ENCODE measurements at regions not wholly inside any gene's neighbourhood (a gene's known extent, or its start where the extent isn't known, plus 50 kb on each side); places are given as distances from the start of the nearest gene placed in this dataset.

GRCh38 chr16:86222965-86223551 is 287.3 kb upstream of the FOXF1 start:
- H3K4me3 ChIP-seq (ENCODE audit: low read length) = no peak overlapping the region

DNA sequence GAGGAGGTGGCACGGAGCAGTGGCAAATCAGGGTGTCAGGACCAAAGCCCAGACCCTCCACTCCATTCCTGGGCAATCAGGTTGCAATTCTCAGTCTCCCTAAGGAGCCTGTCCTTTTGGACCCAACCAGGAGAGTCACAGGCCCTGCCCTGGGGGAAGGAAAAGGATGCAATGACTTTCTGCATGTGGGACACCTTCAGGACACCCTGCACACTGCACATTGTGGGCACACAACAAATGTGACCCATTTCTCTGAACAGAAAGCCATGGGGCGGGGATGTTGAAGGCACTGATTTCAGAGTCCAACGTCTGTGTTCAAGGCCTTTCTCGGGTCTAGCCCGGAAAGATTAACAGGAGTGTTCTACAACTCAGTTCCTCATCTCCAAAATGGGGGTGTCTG is 286.2 kb upstream of the FOXF1 start:
- H3K4me3 ChIP-seq (ENCODE audit: low read length) = no peak overlapping the region
- no peaks in the 10 kb centered on the region for H3K36me3 ChIP-seq (ENCODE audit: control insufficient read depth, low read depth, low read length)
- no peaks in the 10 kb centered on the region for H3K9me3 ChIP-seq (ENCODE audit: control insufficient read depth, low read depth, low read length)
- no peak overlapping the region for H3K27ac ChIP-seq (ENCODE audit: low read length)
- no peaks in the 10 kb centered on the region for H3K4me1 ChIP-seq (ENCODE audit: control insufficient read depth, low read depth, low read length)
- no peak overlapping the region for H3K9ac ChIP-seq (ENCODE audit: low read length)
- H3K27me3 ChIP-seq (ENCODE audit: control insufficient read depth, insufficient read depth, low read length) = no peaks in the 10 kb centered on the region

More at GRCh38 chr16:86222965-86223551, 287.3 kb upstream of the FOXF1 start:
- H3K36me3 ChIP-seq (ENCODE audit: control insufficient read depth, low read depth, low read length) = no peaks in the 10 kb centered on the region
- H3K9me3 ChIP-seq (ENCODE audit: control insufficient read depth, low read depth, low read length) = no peaks in the 10 kb centered on the region
- H3K9ac ChIP-seq (ENCODE audit: low read length) = no peak overlapping the region
- H3K27ac ChIP-seq (ENCODE audit: low read length) = no peak overlapping the region
- H3K27me3 ChIP-seq (ENCODE audit: control insufficient read depth, insufficient read depth, low read length) = no peaks in the 10 kb centered on the region
- H3K4me1 ChIP-seq (ENCODE audit: control insufficient read depth, low read depth, low read length) = no peaks in the 10 kb centered on the region

DNA sequence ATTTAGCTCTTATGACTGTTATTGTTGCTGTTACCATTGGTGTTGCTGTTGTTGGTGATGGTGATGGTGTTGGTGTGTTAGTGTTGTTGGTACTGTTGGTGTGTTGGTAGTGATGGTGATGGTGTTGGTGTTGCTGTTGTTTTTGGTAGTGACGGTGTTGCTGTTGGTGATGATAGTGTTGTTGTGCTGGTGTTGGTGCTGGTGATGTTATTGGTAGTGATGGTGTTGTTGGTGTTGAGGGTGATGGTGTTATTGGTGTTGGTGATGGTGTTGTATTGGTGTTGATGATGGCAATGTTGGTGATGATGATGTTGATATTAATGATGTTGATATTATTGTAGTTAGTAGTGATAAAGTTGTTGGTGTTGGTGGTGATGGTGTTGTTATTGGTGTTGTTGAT is 285.7 kb upstream of the FOXF1 start:
- Histone ChIP-seq H3K4me1 (ENCODE audit: control insufficient read depth, low read depth, low read length) (no peaks in the 10 kb centered on the region), H3K9ac (ENCODE audit: low read length) (no peak overlapping the region), H3K36me3 (ENCODE audit: control insufficient read depth, low read depth, low read length) (no peaks in the 10 kb centered on the region), H3K9me3 (ENCODE audit: control insufficient read depth, low read depth, low read length) (no peaks in the 10 kb centered on the region), H3K27me3 (ENCODE audit: control insufficient read depth, insufficient read depth, low read length) (no peaks in the 10 kb centered on the region), H3K4me3 (ENCODE audit: low read length) (no peak overlapping the region), H3K27ac (ENCODE audit: low read length) (no peak overlapping the region)

DNA sequence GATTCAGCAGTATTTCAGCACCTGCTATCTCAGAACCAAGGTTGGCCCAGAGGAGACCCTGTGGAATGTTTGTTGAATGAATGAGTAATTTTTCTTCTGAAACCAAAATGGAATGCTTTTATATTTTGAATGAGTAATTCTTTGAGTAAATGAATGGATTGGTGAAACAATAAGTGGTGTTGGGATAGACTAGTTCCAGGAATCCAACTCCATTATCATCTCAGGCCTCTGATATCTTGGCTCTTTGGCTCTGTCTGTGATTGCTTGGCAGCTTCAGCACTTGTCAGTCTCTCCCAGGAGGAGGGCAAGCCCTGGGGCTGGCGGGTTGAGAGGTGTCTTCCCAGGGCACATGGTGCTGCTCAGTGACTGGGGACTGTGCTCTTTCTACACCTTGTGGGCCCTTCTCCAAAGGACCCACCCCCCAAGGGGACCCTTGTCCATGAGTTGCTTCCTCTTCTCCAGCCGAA is 284.4 kb upstream of the FOXF1 start:
- Histone ChIP-seq H3K9me3 (ENCODE audit: control insufficient read depth, low read depth, low read length) (no peaks in the 10 kb centered on the region), H3K27ac (ENCODE audit: low read length) (no peak overlapping the region), H3K4me3 (ENCODE audit: low read length) (no peak overlapping the region), H3K9ac (ENCODE audit: low read length) (no peak overlapping the region), H3K36me3 (ENCODE audit: control insufficient read depth, low read depth, low read length) (no peaks in the 10 kb centered on the region), H3K27me3 (ENCODE audit: control insufficient read depth, insufficient read depth, low read length) (no peaks in the 10 kb centered on the region), H3K4me1 (ENCODE audit: control insufficient read depth, low read depth, low read length) (no peaks in the 10 kb centered on the region)

DNA sequence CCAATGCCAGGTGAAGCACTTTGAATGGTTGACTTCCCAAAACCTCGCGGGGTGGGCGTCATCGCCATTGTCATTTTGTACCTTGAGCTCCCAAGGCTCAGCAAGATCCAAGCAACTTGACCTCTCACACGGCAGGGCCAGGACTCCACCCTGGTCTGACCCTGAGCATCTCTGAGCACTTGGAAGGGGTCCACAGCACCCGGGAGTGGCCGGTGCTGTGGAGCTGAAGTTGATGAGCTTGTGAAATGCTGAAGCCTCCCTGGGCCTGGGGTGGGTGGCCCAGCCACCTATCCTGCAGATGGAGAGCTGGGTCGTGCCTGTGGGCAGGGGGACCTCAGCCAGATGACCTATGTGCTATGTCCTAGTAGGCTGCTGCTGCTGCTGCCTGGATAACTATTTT is 283.3 kb upstream of the FOXF1 start:
- Histone ChIP-seq H3K27me3 (ENCODE audit: control insufficient read depth, insufficient read depth, low read length) (no peaks in the 10 kb centered on the region), H3K4me1 (ENCODE audit: control insufficient read depth, low read depth, low read length) (no peaks in the 10 kb centered on the region), H3K27ac (ENCODE audit: low read length) (no peak overlapping the region), H3K9ac (ENCODE audit: low read length) (no peak overlapping the region), H3K36me3 (ENCODE audit: control insufficient read depth, low read depth, low read length) (no peaks in the 10 kb centered on the region), H3K4me3 (ENCODE audit: low read length) (no peak overlapping the region), H3K9me3 (ENCODE audit: control insufficient read depth, low read depth, low read length) (no peaks in the 10 kb centered on the region)

GRCh38 chr16:86227801-86228200 is 282.5 kb upstream of the FOXF1 start:
- H3K4me3 ChIP-seq (ENCODE audit: low read length) = no peak overlapping the region
- H3K9me3 ChIP-seq (ENCODE audit: control insufficient read depth, low read depth, low read length) = no peaks in the 10 kb centered on the region
- H3K27me3 ChIP-seq (ENCODE audit: control insufficient read depth, insufficient read depth, low read length) = no peaks in the 10 kb centered on the region
- H3K36me3 ChIP-seq (ENCODE audit: control insufficient read depth, low read depth, low read length) = no peaks in the 10 kb centered on the region
- H3K4me1 ChIP-seq (ENCODE audit: control insufficient read depth, low read depth, low read length) = no peaks in the 10 kb centered on the region
- no peak overlapping the region for H3K27ac ChIP-seq (ENCODE audit: low read length)
- H3K9ac ChIP-seq (ENCODE audit: low read length) = no peak overlapping the region

DNA sequence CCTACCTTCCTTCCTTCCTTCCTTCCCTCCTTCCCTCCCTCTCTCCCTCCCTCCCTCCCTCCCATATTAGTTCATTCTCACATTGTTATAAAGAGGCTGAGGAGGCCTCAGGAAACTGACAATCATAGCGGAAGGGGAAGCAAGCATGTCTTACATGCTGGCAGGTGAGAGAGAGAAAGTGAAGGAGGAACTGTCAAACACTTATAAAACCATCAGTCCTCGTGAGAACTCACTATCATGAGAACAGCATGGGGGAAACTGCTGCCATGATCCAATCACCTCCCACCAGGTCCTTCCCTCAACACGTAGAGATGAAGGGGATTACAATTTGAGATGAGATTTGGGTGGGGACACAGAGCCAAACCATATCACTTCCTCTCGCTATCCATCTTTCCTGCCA is 281.6 kb upstream of the FOXF1 start:
- Histone ChIP-seq H3K4me3 (ENCODE audit: low read length) (no peak overlapping the region), H3K9me3 (ENCODE audit: control insufficient read depth, low read depth, low read length) (no peaks in the 10 kb centered on the region), H3K4me1 (ENCODE audit: control insufficient read depth, low read depth, low read length) (no peaks in the 10 kb centered on the region), H3K36me3 (ENCODE audit: control insufficient read depth, low read depth, low read length) (no peaks in the 10 kb centered on the region), H3K27me3 (ENCODE audit: control insufficient read depth, insufficient read depth, low read length) (no peaks in the 10 kb centered on the region), H3K9ac (ENCODE audit: low read length) (no peak overlapping the region), H3K27ac (ENCODE audit: low read length) (no peak overlapping the region)

DNA sequence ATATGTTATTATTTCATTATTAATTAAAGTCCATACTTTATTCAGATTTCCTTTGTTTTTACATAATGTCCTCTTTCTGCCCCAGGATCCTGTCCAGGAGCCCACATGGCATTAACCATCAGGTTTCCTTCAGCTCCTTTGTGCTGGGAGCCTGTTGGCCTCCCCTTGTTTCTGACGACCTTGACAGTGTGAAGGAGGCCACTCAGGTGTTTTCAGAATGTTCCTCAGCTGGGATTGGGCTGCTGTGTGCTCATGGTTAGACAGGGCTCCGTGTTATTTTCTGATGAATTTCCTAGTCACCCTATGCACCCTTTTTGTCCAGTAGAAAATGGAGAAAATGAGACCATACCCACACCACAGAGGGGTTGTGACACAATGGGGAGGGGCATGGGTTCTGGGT is 281.0 kb upstream of the FOXF1 start:
- no peaks in the 10 kb centered on the region for H3K27me3 ChIP-seq (ENCODE audit: control insufficient read depth, insufficient read depth, low read length)
- H3K4me1 ChIP-seq (ENCODE audit: control insufficient read depth, low read depth, low read length) = no peaks in the 10 kb centered on the region
- H3K4me3 ChIP-seq (ENCODE audit: low read length) = no peak overlapping the region
- no peak overlapping the region for H3K9ac ChIP-seq (ENCODE audit: low read length)
- H3K9me3 ChIP-seq (ENCODE audit: control insufficient read depth, low read depth, low read length) = no peaks in the 10 kb centered on the region
- no peak overlapping the region for H3K27ac ChIP-seq (ENCODE audit: low read length)
- no peaks in the 10 kb centered on the region for H3K36me3 ChIP-seq (ENCODE audit: control insufficient read depth, low read depth, low read length)

- no peaks in the 10 kb centered on the region for H3K36me3 ChIP-seq (ENCODE audit: control insufficient read depth, low read depth, low read length)
- H3K9ac ChIP-seq (ENCODE audit: low read length) = no peak overlapping the region
- no peak overlapping the region for H3K4me3 ChIP-seq (ENCODE audit: low read length)
- no peaks in the 10 kb centered on the region for H3K4me1 ChIP-seq (ENCODE audit: control insufficient read depth, low read depth, low read length)
- no peak overlapping the region for H3K27ac ChIP-seq (ENCODE audit: low read length)
- H3K27me3 ChIP-seq (ENCODE audit: control insufficient read depth, insufficient read depth, low read length) = no peaks in the 10 kb centered on the region
- no peaks in the 10 kb centered on the region for H3K9me3 ChIP-seq (ENCODE audit: control insufficient read depth, low read depth, low read length)
Observed at GRCh38 chr16:86229866-86230656, 280.3 kb upstream of the FOXF1 start.

GRCh38 chr16:86231321-86231995 is 278.9 kb upstream of the FOXF1 start:
- Histone ChIP-seq H3K27me3 (ENCODE audit: control insufficient read depth, insufficient read depth, low read length) (no peaks in the 10 kb centered on the region), H3K36me3 (ENCODE audit: control insufficient read depth, low read depth, low read length) (no peaks in the 10 kb centered on the region)

DNA sequence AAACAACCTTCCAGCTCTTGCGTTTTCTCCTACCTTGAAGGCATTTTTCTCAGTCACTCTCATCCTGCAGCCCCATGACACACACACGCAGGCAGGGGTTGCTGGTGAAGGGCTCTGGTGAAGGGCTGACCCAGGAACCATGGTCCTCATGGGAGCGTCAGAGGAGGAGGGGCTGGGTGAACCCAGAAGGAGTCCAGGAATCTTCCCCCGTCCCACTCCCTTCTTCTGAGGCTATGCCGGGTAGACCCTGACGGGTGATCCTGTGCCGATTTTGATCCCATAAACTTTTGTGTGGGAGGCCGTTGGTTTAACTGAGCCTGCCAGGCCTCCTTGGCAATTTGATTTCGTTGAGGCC is 278.4 kb upstream of the FOXF1 start:
- Histone ChIP-seq H3K9ac (ENCODE audit: low read length) (no peak overlapping the region), H3K36me3 (ENCODE audit: control insufficient read depth, low read depth, low read length) (no peaks in the 10 kb centered on the region), H3K27me3 (ENCODE audit: control insufficient read depth, insufficient read depth, low read length) (no peaks in the 10 kb centered on the region), H3K4me3 (ENCODE audit: low read length) (no peak overlapping the region), H3K9me3 (ENCODE audit: control insufficient read depth, low read depth, low read length) (no peaks in the 10 kb centered on the region), H3K27ac (ENCODE audit: low read length) (no peak overlapping the region), H3K4me1 (ENCODE audit: control insufficient read depth, low read depth, low read length) (no peaks in the 10 kb centered on the region)

More at GRCh38 chr16:86231321-86231995, 278.9 kb upstream of the FOXF1 start:
- Histone ChIP-seq H3K4me3 (ENCODE audit: low read length) (no peak overlapping the region), H3K9me3 (ENCODE audit: control insufficient read depth, low read depth, low read length) (no peaks in the 10 kb centered on the region), H3K9ac (ENCODE audit: low read length) (no peak overlapping the region), H3K27ac (ENCODE audit: low read length) (no peak overlapping the region), H3K4me1 (ENCODE audit: control insufficient read depth, low read depth, low read length) (no peaks in the 10 kb centered on the region)

Measured in iPS-18a (cell line).